Glutamatergic neuron (in vitro differentiated cells): ENCODE measurements at regions not wholly inside any gene's neighbourhood (a gene's known extent, or its start where the extent isn't known, plus 50 kb on each side); places are given as distances from the start of the nearest gene placed in this dataset.

ENCODE experiments used
- DNase-seq: peaks from one replicate; pipeline ENCODE4 v3.0.0; 2022
- H3K27ac Mint-ChIP-seq: one replicate; pipeline ENCODE4 v1.8.0; 2020; ENCODE audit warnings: mild to moderate bottlenecking, mixed read lengths, inconsistent platforms; ENCODE audit not compliant: unreplicated experiment
- H3K27me3 Mint-ChIP-seq: one replicate; pipeline ENCODE4 v1.8.0; 2020; ENCODE audit warnings: mild to moderate bottlenecking, moderate library complexity, mixed read lengths, inconsistent platforms; ENCODE audit not compliant: unreplicated experiment
- H3K36me3 Mint-ChIP-seq: one replicate; pipeline ENCODE4 v1.8.0; 2020; ENCODE audit warnings: mild to moderate bottlenecking, mixed read lengths, inconsistent platforms; ENCODE audit not compliant: unreplicated experiment
- H3K4me1 Mint-ChIP-seq: one replicate; pipeline ENCODE4 v1.8.0; 2020; ENCODE audit warnings: mild to moderate bottlenecking, low read depth, mixed read lengths, inconsistent platforms; ENCODE audit not compliant: unreplicated experiment
- H3K4me3 Mint-ChIP-seq: one replicate; pipeline ENCODE4 v1.8.0; 2020; ENCODE audit warnings: mild to moderate bottlenecking, mixed read lengths, inconsistent platforms; ENCODE audit not compliant: unreplicated experiment
- H3K9me3 Mint-ChIP-seq: one replicate; pipeline ENCODE4 v1.8.0; 2020; ENCODE audit warnings: mild to moderate bottlenecking, moderate library complexity, mixed read lengths, inconsistent platforms; ENCODE audit not compliant: unreplicated experiment
- TF ChIP-seq, protein P1 (sequence below): fragments of 200-600 bp; sonication (generic); IDR thresholded peaks from one replicate; pipeline ENCODE4 v1.5.0; 2021; ENCODE audit not compliant: partially characterized antibody, unreplicated experiment

DNA sequence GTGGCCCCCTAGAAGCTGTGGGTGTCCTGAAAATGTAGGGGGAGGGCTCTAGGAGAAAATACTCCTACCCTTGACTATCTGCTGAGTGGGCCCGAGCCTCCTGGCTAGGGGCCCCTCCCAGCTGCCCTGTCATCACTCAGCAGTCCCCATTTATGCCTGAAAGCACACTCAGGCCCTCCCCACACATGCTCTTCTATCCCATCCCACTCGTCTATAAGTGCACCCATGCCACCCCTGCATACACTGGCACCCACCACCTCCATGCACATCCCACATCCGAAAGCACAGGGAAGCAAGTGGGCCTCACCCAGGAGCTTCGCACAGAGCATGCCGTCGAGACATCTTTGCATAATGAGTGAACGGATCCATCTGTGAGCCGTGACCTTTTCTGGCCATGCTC lies 80.4 kb upstream of the POU3F1 start:
- Mint-ChIP-seq H3K27me3 (peaks cover 8% of the 10 kb centered on the region), H3K4me1 (peaks cover 10% of the 10 kb centered on the region), H3K9me3 (no peaks in the 10 kb centered on the region), H3K4me3 (no peak overlapping the region), H3K36me3 (no peaks in the 10 kb centered on the region), H3K27ac (no peak overlapping the region)
- no peak for DNase-seq
- TF ChIP-seq, protein P1, sequence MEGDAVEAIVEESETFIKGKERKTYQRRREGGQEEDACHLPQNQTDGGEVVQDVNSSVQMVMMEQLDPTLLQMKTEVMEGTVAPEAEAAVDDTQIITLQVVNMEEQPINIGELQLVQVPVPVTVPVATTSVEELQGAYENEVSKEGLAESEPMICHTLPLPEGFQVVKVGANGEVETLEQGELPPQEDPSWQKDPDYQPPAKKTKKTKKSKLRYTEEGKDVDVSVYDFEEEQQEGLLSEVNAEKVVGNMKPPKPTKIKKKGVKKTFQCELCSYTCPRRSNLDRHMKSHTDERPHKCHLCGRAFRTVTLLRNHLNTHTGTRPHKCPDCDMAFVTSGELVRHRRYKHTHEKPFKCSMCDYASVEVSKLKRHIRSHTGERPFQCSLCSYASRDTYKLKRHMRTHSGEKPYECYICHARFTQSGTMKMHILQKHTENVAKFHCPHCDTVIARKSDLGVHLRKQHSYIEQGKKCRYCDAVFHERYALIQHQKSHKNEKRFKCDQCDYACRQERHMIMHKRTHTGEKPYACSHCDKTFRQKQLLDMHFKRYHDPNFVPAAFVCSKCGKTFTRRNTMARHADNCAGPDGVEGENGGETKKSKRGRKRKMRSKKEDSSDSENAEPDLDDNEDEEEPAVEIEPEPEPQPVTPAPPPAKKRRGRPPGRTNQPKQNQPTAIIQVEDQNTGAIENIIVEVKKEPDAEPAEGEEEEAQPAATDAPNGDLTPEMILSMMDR = no peak

DNA sequence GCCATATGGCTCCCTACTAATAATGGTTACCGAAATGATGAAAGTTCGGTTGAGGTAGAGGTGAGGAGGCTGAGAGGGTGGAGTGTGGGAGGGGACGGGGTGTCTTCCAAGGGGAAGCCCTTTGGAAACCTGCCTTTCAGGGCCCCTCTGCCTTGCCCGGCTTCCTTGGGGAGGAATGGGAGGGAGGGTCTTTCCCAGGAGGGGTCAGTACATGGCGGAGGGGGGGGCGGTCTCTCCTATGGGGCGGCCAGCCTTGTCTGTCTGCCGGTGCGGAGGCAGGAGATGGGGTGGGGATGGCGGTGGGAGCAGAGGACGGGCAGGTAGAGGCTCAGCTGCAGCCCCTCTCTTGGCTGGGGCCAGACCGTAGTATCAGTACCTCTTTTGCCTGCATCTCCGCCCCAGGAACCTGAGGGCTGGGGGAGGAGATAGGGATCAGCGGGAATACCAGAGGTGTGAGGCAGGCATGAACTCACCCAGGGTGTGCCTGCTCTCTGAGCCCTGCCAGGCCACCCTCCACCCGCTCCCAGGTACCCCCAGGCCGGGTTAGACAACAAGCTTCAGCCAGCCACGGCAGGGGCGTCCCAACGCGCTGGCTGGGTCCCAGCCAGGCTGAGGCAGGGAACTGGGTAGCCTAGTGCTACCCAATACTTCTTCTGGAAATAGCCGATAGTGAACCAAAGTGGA lies 79.4 kb upstream of the POU3F1 start:
- Mint-ChIP-seq H3K27me3 (peaks cover 8% of the 10 kb centered on the region), H3K27ac (no peak overlapping the region), H3K4me3 (no peak overlapping the region), H3K4me1 (peaks cover 10% of the 10 kb centered on the region), H3K36me3 (no peaks in the 10 kb centered on the region), H3K9me3 (no peaks in the 10 kb centered on the region)
- TF ChIP-seq, protein P1 = no peak
- no peak for DNase-seq

DNA sequence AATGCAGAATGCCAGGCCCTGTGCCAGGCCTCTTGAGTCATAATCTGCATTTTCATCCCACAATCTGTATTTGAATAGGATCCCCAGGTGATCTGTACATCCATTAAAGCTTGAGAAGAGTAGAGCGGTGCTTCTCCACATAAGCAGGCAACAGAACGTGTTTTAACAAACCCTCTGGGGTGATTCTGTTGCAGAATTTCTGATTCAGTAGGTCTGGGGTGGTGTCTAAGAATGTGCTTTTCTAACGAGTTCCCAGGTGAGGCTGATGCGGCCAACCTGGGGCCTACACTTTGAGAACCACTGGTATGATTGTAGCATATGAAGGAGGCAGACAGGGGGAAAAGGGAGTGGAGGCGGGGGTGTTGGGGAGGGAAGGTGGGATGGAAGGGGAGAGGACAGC lies 78.4 kb upstream of the POU3F1 start:
- H3K27ac Mint-ChIP-seq = no peak overlapping the region
- TF ChIP-seq, protein P1 = no peak
- H3K27me3 Mint-ChIP-seq = peaks cover 8% of the 10 kb centered on the region
- H3K9me3 Mint-ChIP-seq = no peaks in the 10 kb centered on the region
- peaks cover 10% of the 10 kb centered on the region for H3K4me1 Mint-ChIP-seq
- no peak for DNase-seq
- no peaks in the 10 kb centered on the region for H3K36me3 Mint-ChIP-seq
- no peak overlapping the region for H3K4me3 Mint-ChIP-seq

DNA sequence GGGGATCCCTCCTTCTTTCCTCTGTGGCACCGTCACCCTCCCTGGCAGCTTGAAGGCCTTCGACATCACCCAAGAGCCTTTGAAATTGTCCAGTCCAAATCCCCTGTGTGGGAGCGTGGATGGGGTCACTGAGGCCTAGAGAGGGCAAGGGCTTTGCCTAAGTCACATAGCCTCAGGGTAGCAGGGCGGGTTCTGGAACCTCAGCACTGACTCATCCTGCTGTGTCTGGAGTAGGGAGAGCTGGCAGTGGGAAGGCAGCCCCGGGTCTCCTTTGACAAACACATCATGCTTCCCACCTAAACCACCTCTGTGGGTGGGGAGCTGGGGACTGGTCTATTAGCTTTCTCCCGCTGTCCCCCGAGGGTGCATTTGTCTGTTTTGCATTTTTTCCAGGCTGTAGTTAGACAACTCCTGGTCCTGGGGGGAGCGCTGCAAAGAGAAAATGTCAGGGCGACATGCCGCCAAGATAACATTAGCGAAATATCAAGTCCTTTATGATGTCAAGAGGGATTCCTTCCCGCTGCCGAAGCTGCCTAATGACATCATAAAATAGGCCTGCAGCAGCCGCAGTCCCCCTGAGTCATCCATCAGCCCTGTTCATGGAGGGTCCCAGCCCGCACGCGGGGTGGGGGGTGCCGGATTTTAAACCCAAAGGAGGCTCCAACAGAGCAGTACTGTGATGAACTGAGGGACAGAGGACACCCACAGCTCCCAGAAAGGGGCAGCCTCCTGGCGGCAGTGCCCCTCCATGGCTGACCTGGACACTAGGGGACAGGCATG lies 77.0 kb upstream of the POU3F1 start:
- DNase-seq = no peak
- peaks cover 16% of the 10 kb centered on the region for H3K4me1 Mint-ChIP-seq
- TF ChIP-seq, protein P1 = no peak
- H3K36me3 Mint-ChIP-seq = no peaks in the 10 kb centered on the region
- no peaks in the 10 kb centered on the region for H3K9me3 Mint-ChIP-seq
- H3K27ac Mint-ChIP-seq = no peak overlapping the region
- no peak overlapping the region for H3K4me3 Mint-ChIP-seq
- H3K27me3 Mint-ChIP-seq = peaks cover 10% of the 10 kb centered on the region

DNA sequence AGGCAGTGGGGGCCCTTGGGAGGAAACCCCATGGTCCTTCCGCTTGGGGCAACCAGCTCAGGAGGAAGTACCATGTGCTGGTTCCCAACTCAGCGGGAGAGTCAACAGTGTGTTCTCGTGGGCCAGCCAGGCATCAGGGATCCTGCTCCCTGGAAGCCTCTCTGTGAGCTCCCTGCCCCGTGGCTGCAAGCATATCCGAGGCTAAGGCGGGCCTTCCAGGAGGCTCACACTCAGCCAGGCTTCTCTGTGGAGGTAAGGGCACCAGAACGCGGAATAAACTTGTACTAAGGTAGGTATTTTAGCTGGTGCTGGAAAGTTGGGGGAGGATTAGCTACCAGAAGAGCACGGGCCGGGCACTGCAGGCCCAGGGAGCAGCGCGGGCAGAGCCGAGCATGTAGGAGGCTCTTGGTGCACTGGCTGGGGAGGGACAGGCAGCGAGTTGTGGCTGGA lies 74.7 kb upstream of the POU3F1 start:
- H3K36me3 Mint-ChIP-seq = no peaks in the 10 kb centered on the region
- no peak overlapping the region for H3K4me3 Mint-ChIP-seq
- no peak for DNase-seq
- H3K4me1 Mint-ChIP-seq = peaks cover 20% of the 10 kb centered on the region
- H3K27ac Mint-ChIP-seq = no peak overlapping the region
- peaks cover 4% of the 10 kb centered on the region for H3K27me3 Mint-ChIP-seq
- peaks cover 4% of the 10 kb centered on the region for H3K9me3 Mint-ChIP-seq
- TF ChIP-seq, protein P1 = no peak
